ENCODE measurements at regions not wholly inside any gene's neighbourhood (a gene's known extent, or its start where the extent isn't known, plus 50 kb on each side); places are given as distances from the start of the nearest gene placed in this dataset.

DNA sequence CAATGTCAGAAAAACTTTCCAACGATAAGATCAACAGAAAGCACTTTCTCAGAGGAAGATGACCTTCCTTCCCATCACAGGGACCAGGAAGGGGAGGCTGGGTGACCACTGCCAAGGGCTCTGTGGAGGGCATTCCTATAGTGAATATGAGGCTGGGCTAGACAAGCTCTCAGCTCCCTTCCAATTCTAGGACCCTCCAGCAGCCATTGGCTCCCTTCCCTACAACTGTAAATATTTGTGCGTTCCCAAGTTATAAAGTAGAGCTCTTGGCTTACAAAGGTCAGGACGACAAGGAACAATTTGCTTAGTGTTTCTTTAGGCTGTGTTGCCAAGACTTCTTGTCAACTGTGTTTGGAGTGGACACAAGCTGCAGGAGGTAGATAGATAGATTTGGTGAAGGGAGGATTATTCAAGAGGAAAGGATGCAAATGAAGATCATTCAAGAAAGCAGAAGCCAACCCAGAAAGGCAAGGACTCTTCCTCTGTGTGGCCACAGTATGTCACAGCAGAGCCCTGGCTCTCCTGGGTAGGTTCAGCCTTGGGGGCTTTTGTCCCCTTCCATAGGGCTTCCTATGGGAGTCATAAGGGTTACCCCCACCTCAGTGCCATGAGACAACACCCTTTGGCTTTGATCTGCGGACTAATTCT lies 223.6 kb upstream of the TLE3 start:
- no peak overlapping the region for H3K4me3 ChIP-seq (replicated peaks; ENCODE audit: low read depth, low read length)
- DNase-seq (ENCODE audit: extremely low read depth, low read depth) = no peak
- TF ChIP-seq, protein P1, sequence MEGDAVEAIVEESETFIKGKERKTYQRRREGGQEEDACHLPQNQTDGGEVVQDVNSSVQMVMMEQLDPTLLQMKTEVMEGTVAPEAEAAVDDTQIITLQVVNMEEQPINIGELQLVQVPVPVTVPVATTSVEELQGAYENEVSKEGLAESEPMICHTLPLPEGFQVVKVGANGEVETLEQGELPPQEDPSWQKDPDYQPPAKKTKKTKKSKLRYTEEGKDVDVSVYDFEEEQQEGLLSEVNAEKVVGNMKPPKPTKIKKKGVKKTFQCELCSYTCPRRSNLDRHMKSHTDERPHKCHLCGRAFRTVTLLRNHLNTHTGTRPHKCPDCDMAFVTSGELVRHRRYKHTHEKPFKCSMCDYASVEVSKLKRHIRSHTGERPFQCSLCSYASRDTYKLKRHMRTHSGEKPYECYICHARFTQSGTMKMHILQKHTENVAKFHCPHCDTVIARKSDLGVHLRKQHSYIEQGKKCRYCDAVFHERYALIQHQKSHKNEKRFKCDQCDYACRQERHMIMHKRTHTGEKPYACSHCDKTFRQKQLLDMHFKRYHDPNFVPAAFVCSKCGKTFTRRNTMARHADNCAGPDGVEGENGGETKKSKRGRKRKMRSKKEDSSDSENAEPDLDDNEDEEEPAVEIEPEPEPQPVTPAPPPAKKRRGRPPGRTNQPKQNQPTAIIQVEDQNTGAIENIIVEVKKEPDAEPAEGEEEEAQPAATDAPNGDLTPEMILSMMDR (IDR thresholded peaks at IDR 0.05; ENCODE audit: low read depth, low read length, missing control alignments) = no peak

DNA sequence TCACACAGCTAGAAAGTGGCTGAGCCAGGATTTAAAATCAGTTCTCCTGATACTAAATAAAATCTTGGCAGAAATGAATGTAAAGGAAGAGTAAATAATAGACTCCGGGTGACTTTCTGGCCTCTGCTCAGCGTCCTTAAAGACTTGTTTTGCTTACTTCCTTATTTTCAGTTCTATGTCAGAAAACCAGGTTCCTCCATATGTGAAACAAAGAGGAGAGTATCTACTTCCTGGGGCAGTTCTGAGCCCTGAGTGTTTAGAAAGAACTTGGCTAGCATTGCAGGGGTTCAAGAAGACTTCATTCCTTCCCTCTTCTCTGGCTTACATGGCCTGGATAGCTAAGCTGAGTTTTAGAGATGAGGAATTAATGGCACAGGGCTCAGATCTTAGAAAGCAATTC lies 222.8 kb upstream of the TLE3 start:
- TF ChIP-seq, protein P1 (IDR thresholded peaks at IDR 0.05; ENCODE audit: low read depth, low read length, missing control alignments) = no peak
- DNase-seq (ENCODE audit: extremely low read depth, low read depth) = no peak
- H3K4me3 ChIP-seq (replicated peaks; ENCODE audit: low read depth, low read length) = no peak overlapping the region

DNA sequence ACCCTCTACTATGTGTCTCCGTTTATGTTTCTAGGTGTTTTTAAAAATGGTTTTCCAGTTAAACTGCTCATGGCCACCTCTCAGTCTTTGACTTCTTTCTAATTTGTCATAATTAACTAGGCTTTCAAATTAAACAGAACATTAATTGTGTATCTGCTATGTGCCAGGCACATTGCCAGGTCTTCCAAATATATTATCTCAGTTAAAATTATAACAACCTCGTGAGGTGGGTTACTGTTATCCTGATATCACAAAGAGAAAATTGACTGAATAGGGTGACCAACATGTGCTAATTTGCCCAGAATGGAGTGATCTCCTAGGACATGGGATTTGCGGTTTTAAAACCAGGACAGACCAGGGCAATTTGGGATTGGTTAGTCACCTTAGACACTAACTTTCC lies 222.4 kb upstream of the TLE3 start:
- TF ChIP-seq, protein P1 (IDR thresholded peaks at IDR 0.05; ENCODE audit: low read depth, low read length, missing control alignments) = no peak
- H3K4me3 ChIP-seq (replicated peaks; ENCODE audit: low read depth, low read length) = no peak overlapping the region
- DNase-seq (ENCODE audit: extremely low read depth, low read depth) = no peak

DNA sequence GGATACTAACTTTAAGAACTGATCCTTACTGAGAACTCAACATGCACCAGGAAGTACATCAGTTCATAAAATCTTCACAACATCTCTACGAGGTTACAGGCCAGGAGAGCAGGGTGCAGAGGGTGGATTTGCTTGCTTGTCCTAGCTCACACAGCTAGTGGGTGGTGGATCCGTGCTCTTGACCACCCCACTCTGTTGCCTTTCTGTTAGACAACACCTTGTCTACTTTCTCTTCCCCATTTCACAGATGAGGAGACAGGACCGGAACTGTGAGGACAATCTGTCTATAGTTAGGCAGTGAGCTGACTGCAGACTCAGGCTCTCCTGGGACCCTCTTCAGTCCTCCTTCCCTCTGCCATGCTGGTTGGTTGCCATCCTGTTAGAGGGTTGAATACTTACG lies 221.7 kb upstream of the TLE3 start:
- H3K4me3 ChIP-seq (replicated peaks; ENCODE audit: low read depth, low read length) = no peak overlapping the region
- TF ChIP-seq, protein P1 (IDR thresholded peaks at IDR 0.05; ENCODE audit: low read depth, low read length, missing control alignments) = no peak
- no peak for DNase-seq (ENCODE audit: extremely low read depth, low read depth)

- no peak overlapping the region for H3K4me3 ChIP-seq (replicated peaks; ENCODE audit: low read depth, low read length)
- TF ChIP-seq, protein P1 (IDR thresholded peaks at IDR 0.05; ENCODE audit: low read depth, low read length, missing control alignments) = no peak
- peak; percentile 87 for DNase-seq (ENCODE audit: extremely low read depth, low read depth)
Observed at GRCh38 chr15:70318594-70319465, 221.1 kb upstream of the TLE3 start.

GRCh38 chr15:70316059-70316600 lies 218.4 kb upstream of the TLE3 start:
- TF ChIP-seq, protein P1 (IDR thresholded peaks at IDR 0.05; ENCODE audit: low read depth, low read length, missing control alignments) = no peak
- DNase-seq (ENCODE audit: extremely low read depth, low read depth) = no peak
- H3K4me3 ChIP-seq (replicated peaks; ENCODE audit: low read depth, low read length) = no peak overlapping the region
